ENCODE measurements at regions not wholly inside any gene's neighbourhood (a gene's known extent, or its start where the extent isn't known, plus 50 kb on each side); places are given as distances from the start of the nearest gene placed in this dataset.

DNA sequence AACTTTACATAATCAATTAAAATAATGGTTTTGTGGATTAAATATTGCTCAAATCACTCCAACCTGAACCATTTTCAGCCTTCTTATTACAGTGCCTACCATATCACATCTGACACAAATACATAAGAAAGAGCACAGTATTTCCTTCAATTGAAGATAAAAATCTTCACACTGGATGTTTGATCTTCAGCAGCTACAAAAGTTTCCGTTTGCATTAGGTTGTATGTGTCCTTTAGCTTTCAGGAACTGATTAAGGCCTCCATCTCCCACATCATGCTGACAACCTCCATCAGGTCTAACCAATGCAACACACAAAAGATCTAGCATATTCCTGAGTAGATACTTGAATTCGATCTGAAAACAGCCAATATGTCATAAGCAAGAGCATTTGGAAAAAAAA is 195.1 kb upstream of the NR5A2 start:
- Histone ChIP-seq H3K36me3 (ENCODE audit: insufficient read depth, low read length, poor library complexity, severe bottlenecking) (no peaks in the 10 kb centered on the region), H3K27ac (ENCODE audit: low read depth, low read length, poor library complexity, severe bottlenecking) (no peak overlapping the region), H3K4me1 (ENCODE audit: insufficient read depth, low read length, poor library complexity, severe bottlenecking) (no peaks in the 10 kb centered on the region), H3K27me3 (replicated peaks; ENCODE audit: insufficient read depth, low read depth, low read length, poor library complexity) (peaks cover 5% of the 10 kb centered on the region), H3K9me3 (ENCODE audit: low read depth, low read length, poor library complexity, severe bottlenecking) (no peaks in the 10 kb centered on the region), H3K4me3 (ENCODE audit: low read depth, low read length, poor library complexity, severe bottlenecking) (no peak overlapping the region)
- POLR2A ChIA-PET (ENCODE audit: low non-redundant PET) = no interaction called here
- no TSS peak for BruUV-seq (replicated peaks)
- TF ChIP-seq EZH2 (IDR thresholded peaks at IDR 0.05; ENCODE audit: borderline replicate concordance, low read depth, low read length, poor library complexity, severe bottlenecking) (no peak), CTCF (conservative IDR thresholded peaks at IDR 0.05; ENCODE audit: low read depth, low read length) (no peak)
- CTCF ChIA-PET = no interaction called here
- DNase-seq (ENCODE audit: low spot score) = no peak
- intact Hi-C loops (cut with micrococcal nuclease; ENCODE audit: unreplicated experiment) = no loop called here

DNA sequence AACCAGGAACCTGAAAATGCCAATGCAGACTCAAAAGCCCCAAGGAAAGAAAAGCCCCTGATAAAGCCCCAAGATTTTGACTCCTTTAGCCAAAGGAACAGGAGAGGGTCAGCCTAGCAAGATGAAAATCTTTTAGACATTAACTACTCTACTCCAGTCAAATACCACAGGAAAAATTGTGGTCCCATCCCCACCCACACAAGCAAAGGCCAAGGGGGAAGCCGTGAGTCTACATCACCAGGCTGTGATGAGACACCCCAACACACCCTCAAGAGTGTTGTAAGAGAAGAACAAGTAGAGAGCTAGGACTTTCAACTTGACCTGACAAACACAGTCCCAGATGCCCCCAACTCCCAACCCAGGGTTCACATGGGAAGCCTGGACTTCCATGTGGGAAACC is 192.8 kb upstream of the NR5A2 start:
- ChIA-PET POLR2A (ENCODE audit: low non-redundant PET) (interaction anchor here (0.6 kb wide), 1 partner anchor 533 kb away, joined by 3 read pairs; no protein-coding TSS in a partner anchor), CTCF (no interaction called here)
- intact Hi-C loops (cut with micrococcal nuclease; ENCODE audit: unreplicated experiment) = no loop called here
- Histone ChIP-seq H3K4me3 (ENCODE audit: low read depth, low read length, poor library complexity, severe bottlenecking) (no peak overlapping the region), H3K27ac (ENCODE audit: low read depth, low read length, poor library complexity, severe bottlenecking) (no peak overlapping the region), H3K9me3 (ENCODE audit: low read depth, low read length, poor library complexity, severe bottlenecking) (no peaks in the 10 kb centered on the region), H3K36me3 (ENCODE audit: insufficient read depth, low read length, poor library complexity, severe bottlenecking) (no peaks in the 10 kb centered on the region), H3K4me1 (ENCODE audit: insufficient read depth, low read length, poor library complexity, severe bottlenecking) (no peaks in the 10 kb centered on the region), H3K27me3 (replicated peaks; ENCODE audit: insufficient read depth, low read depth, low read length, poor library complexity) (peaks cover 5% of the 10 kb centered on the region)
- BruUV-seq (replicated peaks) = no TSS peak
- no peak for DNase-seq (ENCODE audit: low spot score)
- TF ChIP-seq CTCF (conservative IDR thresholded peaks at IDR 0.05; ENCODE audit: low read depth, low read length) = no peak
- no peak for TF ChIP-seq EZH2 (IDR thresholded peaks at IDR 0.05; ENCODE audit: borderline replicate concordance, low read depth, low read length, poor library complexity, severe bottlenecking)

- Histone ChIP-seq H3K4me1 (ENCODE audit: insufficient read depth, low read length, poor library complexity, severe bottlenecking) (no peaks in the 10 kb centered on the region), H3K9me3 (ENCODE audit: low read depth, low read length, poor library complexity, severe bottlenecking) (no peaks in the 10 kb centered on the region), H3K36me3 (ENCODE audit: insufficient read depth, low read length, poor library complexity, severe bottlenecking) (no peaks in the 10 kb centered on the region), H3K27ac (ENCODE audit: low read depth, low read length, poor library complexity, severe bottlenecking) (no peak overlapping the region), H3K27me3 (replicated peaks; ENCODE audit: insufficient read depth, low read depth, low read length, poor library complexity) (peaks cover 5% of the 10 kb centered on the region), H3K4me3 (ENCODE audit: low read depth, low read length, poor library complexity, severe bottlenecking) (no peak overlapping the region)
- ChIA-PET CTCF (no interaction called here), POLR2A (ENCODE audit: low non-redundant PET) (no interaction called here)
- TF ChIP-seq CTCF (conservative IDR thresholded peaks at IDR 0.05; ENCODE audit: low read depth, low read length) = no peak
- no peak for TF ChIP-seq EZH2 (IDR thresholded peaks at IDR 0.05; ENCODE audit: borderline replicate concordance, low read depth, low read length, poor library complexity, severe bottlenecking)
- BruUV-seq (replicated peaks) = no TSS peak
- DNase-seq (ENCODE audit: low spot score) = no peak
- intact Hi-C loops (cut with micrococcal nuclease; ENCODE audit: unreplicated experiment) = no loop called here
Measured at GRCh38 chr1:199836430-199836829, 191.1 kb upstream of the NR5A2 start.

Measured in A673 (cell line).